ENCODE measurements at regions not wholly inside any gene's neighbourhood (a gene's known extent, or its start where the extent isn't known, plus 50 kb on each side); places are given as distances from the start of the nearest gene placed in this dataset.
"Not testable (repeated sequence)": the region's sequence is repeated elsewhere in the genome, so short reads cannot be mapped to it uniquely, and the experiment has no call there.

DNA sequence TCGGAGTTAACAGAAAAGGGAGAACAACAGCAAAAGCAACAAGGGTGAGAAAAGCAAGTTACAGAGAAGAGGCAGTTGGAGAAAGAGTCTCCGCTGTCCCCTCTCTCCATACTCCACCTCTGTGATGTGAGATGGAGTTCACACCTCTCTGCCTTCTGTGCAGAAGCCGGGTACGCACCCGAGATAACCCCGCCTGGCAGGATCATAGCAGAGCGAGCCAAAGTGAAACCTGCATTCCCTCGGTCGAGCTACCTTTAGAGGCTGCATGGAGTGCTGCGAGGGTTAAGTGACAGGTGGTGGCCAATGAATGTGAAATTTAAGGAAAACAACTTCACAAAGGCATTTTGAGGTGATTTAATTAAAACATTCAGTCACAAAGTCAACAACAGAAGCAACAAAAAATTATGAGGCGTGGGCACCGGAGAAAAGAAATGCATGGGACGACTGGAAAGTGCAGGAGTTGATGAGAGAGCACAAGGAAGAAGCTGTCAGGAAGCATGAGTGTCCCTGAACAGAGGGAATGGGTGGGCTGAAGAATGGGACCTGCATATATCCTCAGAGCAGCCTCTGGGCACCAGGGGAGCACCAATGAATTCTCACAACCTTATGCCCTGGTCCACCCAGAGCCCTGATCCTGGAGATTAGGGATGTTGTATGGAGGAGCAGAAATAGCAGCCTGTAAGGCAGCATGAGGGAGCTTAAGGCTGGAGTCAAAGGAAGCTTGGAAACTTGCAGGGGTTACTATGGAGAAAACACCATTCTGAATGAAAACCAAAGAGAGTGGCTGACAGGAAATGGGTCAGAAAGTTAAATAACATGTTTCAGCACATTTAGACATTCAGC, 208.3 kb downstream of the EMP1 start:
- no peak for DNase-seq (ENCODE audit: extremely low read depth, low read depth)

DNA sequence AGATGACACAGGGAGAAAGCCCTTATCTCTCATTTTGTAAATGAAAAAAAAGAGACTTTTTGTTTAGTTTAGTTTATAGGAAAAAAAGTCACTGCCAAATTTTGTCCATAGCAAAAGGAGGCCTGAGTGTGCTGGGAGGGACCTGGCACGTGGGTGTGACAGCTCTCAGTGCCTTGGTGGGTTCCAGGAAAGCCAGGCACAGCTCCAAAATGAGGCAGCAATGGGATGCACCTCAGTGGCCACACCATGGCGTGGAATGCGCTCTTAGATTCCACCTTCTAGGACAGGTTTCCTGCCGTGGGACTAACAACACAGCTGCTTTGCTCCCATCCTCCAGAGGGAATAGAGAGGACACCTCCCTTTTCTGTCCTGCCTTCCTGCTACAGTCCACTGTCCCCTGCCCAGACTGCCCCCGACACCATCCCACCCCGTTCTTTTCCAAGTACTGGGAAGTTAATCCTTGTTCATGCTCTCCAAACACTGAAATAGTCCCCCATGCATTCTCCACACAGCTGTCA, 207.6 kb downstream of the EMP1 start:
- no peak for DNase-seq (ENCODE audit: extremely low read depth, low read depth)

DNA sequence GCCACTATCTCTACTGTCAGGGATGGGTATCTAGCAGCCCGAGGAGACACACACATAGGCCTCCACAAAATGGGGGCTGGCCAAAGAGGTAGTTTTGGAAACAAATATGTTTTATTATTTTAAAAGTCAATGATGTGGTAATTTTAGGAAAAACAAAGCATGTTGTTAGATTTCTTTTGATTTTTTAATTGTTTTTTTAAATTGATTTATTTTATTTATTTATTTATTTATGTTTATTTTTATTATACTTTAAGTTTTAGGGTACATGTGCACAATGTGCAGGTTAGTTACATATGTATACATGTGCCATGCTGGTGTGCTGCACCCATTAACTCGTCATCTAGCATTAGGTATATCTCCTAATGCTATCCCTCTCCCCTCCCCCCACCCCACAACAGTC, 194.8 kb downstream of the EMP1 start:
- not testable (repeated sequence) for DNase-seq (ENCODE audit: extremely low read depth, low read depth)

DNA sequence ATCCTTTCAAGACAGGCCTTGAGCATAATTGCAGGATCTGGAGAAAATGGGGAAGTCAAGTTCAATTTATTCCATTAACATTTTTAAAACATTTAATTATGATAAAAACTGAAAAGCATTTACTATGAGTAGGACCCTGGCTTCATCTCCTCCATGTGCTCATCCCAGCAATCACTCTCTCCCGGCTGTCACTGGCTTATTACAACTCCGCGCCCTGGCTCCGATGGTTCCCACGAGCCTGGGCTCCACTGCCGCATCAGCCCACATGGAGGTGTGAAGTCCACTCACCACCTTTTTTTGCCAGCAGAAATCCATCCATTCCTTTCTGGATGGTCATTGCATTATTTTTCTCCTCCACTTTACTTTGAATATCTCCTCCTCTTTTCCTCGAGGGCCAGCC, 194.4 kb downstream of the EMP1 start:
- DNase-seq (ENCODE audit: extremely low read depth, low read depth), result no peak

DNA sequence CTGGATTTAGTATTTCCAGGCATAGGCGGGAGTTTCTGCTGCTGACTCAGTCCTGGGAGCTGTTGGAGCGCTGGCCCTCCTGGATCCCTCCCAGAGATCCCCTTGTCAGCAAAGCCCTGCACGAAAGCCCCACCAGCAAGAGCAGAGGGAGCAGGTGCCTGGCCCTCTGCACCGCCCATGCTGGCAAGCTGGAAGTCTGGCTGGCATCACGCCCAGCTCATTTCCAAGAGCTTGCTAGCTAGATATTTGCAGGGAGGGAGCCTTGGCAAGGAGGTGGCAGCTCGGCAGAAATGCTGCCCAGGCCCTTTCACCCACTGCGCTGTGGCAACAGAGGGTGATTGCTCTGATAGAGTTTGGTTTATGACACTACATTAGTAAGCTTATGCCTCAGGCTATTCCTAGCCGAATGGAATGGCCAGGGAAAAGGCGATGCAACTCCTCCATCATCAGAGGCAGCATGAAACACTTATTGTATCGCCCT, 193.9 kb downstream of the EMP1 start:
- DNase-seq (ENCODE audit: extremely low read depth, low read depth), result peak; percentile 26

DNA sequence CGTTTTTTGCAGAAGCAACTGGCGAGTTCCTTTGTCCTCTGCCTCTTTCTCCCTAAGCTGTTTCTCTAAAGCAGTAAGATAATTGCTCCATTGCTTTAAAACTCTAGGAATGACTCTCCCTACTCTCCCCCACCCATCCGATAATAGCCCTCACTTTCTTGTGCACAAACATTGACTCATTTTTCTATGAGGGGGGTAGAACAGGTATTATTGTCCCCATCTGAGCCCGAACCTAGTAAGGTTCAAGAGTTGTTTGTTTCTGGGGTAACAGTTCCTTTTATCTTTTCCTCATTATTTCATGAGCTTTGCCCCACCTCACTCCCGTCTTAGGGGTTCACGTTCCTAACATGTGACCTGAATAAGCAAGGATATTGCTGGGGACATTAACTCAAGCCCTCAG, 190.6 kb downstream of the EMP1 start:
- DNase-seq (ENCODE audit: extremely low read depth, low read depth), result no peak

DNA sequence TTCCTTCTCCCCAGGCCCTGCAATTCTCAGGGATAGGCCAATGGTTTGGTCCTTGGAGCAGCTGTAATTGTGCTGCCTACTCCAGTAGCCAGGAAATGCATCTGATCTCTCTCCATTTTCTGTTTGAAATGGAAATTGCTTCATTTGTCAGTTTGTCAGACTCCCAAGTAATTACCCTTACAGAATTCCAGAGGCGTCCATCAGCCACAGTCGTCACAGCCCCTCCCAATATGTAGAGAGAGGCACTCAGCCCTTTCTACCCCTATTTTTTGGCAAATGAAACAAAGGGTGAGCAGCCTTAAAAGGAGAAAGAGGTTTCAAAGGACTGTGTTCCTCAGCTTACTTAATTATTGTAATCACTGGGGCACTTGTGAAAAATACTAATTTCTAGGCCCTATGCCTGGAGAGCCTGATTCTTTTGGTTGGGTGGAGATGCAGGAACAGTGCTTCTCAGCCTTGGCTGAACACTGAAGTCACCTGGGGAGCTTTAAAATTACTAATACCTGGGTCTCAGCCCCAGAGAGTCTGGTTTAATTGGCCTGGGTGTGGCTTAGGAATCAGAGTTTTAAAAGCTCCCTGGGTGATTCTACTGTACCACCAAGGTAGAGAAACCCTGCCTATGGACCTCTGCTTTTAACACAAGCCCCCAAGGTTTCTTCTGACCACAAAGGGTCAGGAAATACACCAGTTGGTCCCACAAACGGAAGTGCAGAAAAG, 190.0 kb downstream of the EMP1 start:
- no peak for DNase-seq (ENCODE audit: extremely low read depth, low read depth)

DNA sequence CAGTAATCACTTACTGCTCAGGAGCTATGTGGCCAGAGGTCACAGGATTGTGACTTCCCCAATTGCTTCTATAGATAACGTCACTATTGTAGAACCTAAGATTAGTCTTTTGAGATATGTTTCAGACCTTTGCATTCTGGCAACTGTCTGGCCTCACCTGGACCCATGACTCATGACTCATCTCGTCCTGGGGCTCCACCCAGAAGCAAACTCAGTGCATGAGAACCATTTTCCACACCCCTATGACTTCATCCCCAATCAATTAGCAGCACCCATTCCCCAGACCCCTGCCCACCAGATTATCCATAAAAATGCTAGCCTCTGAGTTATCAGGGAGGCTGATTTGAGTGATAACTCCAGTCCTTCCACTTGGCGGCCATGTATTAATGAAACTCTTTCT, 186.9 kb downstream of the EMP1 start:
- DNase-seq (ENCODE audit: extremely low read depth, low read depth), result no peak

DNA sequence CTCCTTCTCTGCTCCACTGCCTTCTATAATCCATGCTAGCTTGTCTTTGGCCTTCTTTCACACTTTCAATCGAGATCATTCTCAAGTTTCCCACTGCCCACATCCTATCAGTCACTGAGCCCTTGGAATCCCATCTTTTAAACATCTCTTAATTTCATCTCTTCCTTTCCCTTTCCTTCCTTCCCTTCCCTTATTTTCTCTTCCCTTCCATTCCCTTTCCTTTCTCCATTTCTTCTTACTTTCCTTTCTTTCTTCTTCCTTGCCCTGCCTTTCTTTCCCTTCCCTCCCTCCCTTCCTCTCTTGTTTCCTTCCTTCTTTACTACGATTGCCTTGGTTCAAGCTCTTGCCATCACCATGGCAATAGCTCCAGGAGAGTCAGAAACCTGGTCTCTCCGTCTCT, 183.8 kb downstream of the EMP1 start:
- no peak for DNase-seq (ENCODE audit: extremely low read depth, low read depth)

DNA sequence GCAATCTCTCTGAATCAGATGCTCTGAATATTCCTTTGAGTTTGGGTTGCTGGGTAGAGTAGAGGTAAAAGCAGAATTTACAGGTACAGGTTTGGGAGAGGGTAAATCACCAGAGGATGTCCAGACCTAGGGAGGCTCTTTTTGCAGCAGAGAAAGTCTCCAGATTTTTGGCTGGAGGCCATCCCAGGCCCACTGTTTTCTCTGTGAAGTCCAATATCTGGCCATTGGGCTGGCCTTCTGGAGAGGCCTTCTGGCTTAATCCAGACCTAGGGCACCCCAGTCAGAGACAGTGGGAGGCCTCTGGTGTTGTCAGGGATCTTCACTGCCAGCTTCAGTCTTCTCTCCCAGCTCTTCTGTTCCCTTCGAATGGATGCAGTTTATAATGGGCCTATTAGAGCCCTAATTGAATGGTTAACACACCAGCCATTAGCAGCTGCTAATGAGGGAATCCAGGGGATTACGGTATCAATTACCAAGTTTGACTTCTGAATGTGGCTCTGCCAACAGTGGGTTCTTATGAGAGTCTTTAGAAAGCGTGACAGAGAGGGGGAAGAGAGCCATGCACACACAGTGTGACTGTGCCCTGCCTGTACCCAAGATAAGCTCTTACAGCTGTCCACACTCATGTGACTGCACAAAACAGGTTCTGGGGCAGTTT, 183.1 kb downstream of the EMP1 start:
- no peak for DNase-seq (ENCODE audit: extremely low read depth, low read depth)

DNA sequence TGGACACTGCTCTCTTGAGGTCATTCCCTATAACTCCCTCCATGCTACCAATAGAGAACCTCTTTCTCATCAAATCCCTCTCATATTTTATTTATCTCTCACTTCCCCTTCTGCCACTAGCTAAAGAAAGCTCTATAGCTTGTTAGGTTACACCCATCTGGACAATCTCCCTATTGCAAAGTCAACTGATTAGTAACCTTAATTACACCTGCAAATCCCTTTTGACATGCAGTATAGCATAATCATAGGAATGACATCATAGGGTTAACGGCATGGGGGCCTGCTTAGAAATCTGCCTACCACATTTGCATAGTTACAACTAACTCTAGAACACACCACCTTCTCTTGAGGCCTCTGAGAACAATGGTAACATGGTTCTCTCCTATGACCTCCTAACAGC, 181.2 kb downstream of the EMP1 start:
- no peak for DNase-seq (ENCODE audit: extremely low read depth, low read depth)

DNA sequence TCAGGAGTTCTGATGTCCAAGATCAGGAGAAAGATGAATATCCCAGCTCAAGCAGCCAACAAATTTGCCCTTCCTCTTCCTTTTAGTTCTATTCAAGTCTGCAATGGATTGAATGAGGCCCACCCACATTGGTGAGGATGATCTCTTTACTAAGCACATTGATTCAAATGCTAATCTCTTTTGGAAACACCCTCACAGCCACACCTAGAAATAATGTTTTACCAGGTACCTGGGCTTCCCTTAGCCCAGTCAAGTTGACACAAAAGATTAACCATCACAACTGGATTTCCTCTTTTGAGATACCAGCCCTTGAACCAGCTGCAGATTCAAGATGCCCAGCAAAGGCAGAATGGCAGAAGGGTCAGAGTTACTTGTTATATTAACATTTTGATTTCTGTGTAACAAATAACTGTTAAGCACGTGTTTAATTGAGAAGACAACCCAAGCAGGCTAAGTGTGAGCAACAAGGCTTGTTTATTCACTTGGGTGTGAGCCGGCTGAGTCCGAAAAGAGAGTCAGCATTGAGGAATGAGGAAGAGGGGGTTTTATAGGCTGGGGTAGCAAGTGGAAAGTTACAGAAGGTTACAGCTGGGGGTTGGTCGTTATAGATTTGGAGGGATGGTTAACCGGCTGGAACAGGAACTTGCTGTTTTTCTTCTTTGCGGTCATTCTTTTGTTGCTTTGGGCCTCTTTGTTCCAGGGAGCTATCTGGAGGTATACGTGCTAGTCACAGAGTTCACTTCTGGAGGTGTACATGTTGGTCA, 180.3 kb downstream of the EMP1 start:
- no peak for DNase-seq (ENCODE audit: extremely low read depth, low read depth)

DNA sequence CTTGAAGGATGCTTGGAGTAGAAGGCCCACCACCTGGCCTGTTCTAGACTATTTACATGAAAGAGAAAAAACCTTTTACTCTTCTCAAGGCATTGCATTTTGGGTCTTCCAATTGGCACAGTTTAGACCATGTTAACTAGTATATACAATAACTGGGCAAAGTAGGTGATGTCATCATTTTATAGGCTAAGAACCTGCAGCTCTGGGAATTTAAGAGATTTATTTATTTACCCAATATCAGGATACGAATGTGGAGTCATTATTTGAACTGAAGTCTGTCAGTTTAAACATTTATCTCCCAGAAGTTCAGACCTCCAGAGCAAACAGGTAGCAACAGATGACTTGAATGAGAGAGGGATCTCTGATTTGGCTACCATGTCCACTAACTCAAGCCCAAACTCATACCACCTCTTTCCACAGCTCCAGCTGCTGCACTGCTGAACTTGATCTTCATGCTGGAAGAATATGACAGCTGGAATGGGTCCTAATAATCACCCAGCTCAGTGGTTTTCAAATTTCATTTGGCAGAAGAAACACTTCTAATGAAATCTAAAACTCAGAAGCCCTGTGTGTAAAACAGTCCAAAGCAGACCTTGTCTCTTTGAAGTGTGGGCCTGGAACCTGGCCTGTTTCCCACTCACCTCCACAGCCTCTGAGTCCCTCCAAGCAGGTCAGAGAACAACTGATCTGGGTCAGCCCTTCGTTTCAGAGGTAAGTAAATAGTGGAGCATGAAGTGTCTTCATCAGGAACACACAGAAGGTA, 179.2 kb downstream of the EMP1 start:
- no peak for DNase-seq (ENCODE audit: extremely low read depth, low read depth)

DNA sequence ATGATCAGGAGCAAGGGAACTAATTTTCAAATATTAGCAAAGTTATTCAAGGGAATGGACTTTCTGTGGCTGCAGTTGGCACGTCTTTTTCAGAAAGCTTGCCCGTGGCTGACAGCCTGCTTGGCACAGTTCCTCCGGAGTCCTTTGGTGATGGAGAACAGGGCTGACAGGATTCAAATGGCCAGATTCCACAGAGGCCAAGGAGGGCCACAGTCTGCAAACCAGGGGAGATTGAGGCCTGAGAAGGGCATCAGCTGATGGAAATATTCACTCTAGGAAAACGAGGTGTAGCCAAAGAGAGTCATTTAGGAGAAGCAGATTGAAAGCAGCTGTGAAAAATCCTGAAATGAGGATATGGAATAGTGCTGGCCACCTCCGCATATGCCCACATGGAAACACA, 178.3 kb downstream of the EMP1 start:
- no peak for DNase-seq (ENCODE audit: extremely low read depth, low read depth)

DNA sequence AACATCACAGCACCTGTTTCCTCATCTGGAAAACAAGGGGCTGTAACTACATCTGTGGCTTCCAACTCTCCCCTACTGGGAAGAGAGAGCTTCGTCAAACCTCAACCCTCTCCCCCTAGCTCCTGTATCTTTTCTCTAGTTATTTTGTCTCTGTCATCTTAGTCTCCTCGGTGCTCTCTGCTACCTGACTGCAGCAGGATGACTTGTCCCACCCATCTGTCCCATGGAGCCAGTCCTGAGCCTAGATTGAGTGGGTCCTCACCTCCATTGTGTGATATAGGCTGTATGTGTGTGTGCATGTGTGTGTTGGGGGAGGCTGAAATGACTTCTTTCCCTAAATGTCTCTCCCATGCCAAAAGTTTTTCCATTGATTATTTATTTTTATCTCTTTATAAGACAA, 177.3 kb downstream of the EMP1 start:
- DNase-seq (ENCODE audit: extremely low read depth, low read depth), result no peak

DNA sequence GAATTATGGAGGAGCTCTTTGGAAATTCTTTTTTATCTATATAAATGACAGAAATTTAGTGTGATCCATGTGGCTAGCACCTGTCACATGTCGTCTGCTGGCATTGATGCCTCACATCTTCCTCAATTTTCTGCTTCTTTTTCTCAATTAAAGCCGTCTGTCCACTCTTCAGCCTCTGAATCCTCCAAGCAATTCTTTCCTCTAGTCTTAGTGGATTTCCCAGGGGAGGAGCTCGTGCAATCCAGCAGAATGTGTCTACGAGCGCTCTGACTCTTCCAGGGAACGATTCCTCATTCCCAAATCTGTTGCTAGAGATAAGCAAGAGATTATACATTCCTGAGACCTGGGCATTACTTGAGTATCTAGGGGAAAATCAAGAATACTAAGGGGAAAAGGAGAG, 176.6 kb downstream of the EMP1 start:
- DNase-seq (ENCODE audit: extremely low read depth, low read depth), result no peak

DNA sequence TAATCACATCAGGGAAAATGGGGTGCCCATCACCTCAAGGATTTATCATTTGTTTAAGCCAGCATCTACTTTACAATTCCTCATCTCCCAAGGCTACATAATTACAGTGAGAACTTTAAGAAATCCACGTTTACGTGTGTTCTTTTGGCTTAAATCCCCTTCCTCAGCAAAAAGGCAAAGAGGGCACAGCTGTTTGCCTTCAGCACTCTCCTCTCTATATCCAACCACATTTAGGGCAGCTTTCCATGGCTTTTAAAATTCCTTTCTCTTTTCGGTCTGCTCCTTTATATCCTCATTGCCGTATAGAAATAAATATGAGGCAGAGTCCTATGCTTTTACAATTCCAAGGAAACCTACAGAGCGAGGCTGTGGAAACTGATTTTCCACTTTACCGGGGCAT, 175.9 kb downstream of the EMP1 start:
- DNase-seq (ENCODE audit: extremely low read depth, low read depth), result no peak

DNA sequence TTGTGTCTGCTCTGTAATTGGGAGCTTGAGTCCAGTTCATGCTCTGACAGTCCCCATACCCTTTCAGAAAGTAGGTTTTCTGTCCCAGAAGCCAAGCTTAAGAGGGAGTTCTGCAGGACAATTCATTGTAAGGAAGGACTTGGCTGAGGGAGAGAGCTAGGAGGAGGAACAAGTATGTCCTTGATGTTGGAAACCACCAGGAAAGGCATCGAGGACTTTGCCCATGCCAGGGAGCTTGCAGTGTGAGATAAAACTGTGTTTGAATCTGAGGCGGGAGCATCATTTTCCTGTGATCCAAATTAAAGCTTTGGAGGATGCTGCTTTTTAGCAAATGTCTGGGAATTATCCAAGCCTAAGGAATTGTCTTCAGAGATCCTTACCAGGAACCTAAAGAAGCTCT, 175.3 kb downstream of the EMP1 start:
- DNase-seq (ENCODE audit: extremely low read depth, low read depth), result no peak

DNA sequence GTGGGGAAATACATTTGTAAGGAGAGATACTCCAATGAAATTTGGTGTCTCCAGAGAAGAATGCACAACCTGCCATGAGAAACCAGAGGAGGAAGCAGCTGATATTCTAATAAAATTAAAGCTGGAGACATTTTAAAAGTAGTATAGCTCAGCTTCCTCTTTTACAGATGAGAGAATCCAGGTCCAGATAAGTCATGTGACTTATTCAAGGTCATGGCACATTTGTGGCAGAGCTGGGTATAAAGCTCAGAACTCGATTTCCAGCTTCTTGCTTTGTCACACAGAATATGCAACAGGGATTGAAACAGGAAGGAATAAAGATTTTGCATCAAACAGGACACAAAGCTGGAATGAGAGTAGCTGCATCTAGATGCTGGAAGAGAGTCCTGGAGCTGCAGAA, 174.8 kb downstream of the EMP1 start:
- DNase-seq (ENCODE audit: extremely low read depth, low read depth), result no peak

DNA sequence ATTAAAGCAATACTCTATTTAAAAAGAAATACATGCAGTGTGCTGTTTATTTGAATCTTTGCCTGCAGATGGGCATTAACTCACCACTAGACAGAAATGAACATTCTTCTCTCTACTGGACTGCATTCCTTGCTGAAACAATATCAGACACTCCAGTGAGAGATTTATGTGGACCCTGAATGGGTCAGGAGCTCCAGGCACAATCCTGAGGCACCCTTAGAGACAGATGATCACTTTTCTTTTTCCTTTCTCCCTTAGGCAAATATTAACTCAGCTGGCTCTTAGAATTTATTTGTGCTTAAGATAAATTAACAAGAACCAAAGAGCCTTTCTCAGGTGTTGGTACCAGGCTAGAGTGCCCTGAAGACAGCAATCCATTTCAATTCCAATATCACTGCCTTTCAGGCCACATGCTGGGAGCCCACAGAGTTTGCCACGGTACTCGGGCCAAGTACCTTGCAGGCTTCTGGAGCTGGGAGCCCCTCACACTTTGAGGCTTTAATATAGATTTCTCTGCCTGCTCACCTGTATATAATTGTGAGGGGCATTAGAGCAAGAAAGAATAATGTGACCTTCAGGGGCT, 173.0 kb downstream of the EMP1 start:
- DNase-seq (ENCODE audit: extremely low read depth, low read depth), result no peak

Measured in NCI-H460 (cell line).